Upper lobe of right lung (tissue), 1 donor: ENCODE measurements at regions not wholly inside any gene's neighbourhood (a gene's known extent, or its start where the extent isn't known, plus 50 kb on each side); places are given as distances from the start of the nearest gene placed in this dataset.

ENCODE experiments used
- ATAC-seq: fragments of 200-7000 bp; cut with Tn5 transposase; one replicate; pipeline ENCODE4 v1.9.1; 2020; ENCODE audit warnings: mild to moderate bottlenecking, moderate library complexity
- DNase-seq: peaks from one replicate; pipeline ENCODE4 v3.0.0-alpha.2; 2020
- H3K27ac ChIP-seq: fragments of 200-600 bp; one replicate; pipeline ENCODE4 v1.8.0; 2022
- H3K27me3 ChIP-seq: fragments of 200-600 bp; one replicate; pipeline ENCODE4 v1.8.0; 2022; ENCODE audit warnings: mild to moderate bottlenecking
- H3K36me3 ChIP-seq: fragments of 200-600 bp; one replicate; pipeline ENCODE4 v1.8.0; 2022
- H3K4me1 ChIP-seq: fragments of 200-600 bp; one replicate; pipeline ENCODE4 v1.8.0; 2022
- H3K4me3 ChIP-seq: fragments of 200-600 bp; one replicate; pipeline ENCODE4 v1.8.0; 2022; ENCODE audit warnings: mild to moderate bottlenecking
- H3K9me3 ChIP-seq: fragments of 200-600 bp; one replicate; pipeline ENCODE4 v1.8.0; 2022
- CTCF ChIP-seq: fragments of 200-600 bp; IDR thresholded peaks from one replicate; pipeline ENCODE4 v1.8.0; 2022; ENCODE audit warnings: antibody characterized with exemption
- intact Hi-C: fragments of 100-400 bp; cut with DNase I; formaldehyde crosslinking; loops from one replicate; pipeline ENCODE4 v1.11.0; 2022
- donor health status: DM: no; HTN: yes; CAD: no; lungs with severe emphysema.

GRCh38 chr20:11354846-11355245, 562.8 kb upstream of the BTBD3 start:
- H3K27ac ChIP-seq: no peak overlapping the region
- intact Hi-C loops: no loop called here
- ATAC-seq: no peak
- DNase-seq: no peak
- no peaks in the 10 kb centered on the region for H3K9me3 ChIP-seq
- H3K36me3 ChIP-seq: no peaks in the 10 kb centered on the region
- H3K4me3 ChIP-seq: no peak overlapping the region
- no peaks in the 10 kb centered on the region for H3K4me1 ChIP-seq
- no peaks in the 10 kb centered on the region for H3K27me3 ChIP-seq
- no peak for TF ChIP-seq CTCF

GRCh38 chr20:11355345-11355744, 562.3 kb upstream of the BTBD3 start:
- no peak for DNase-seq
- H3K4me3 ChIP-seq: no peak overlapping the region
- H3K27me3 ChIP-seq: no peaks in the 10 kb centered on the region
- ATAC-seq: no peak
- no peaks in the 10 kb centered on the region for H3K9me3 ChIP-seq
- no peaks in the 10 kb centered on the region for H3K4me1 ChIP-seq
- H3K27ac ChIP-seq: no peak overlapping the region
- no peak for TF ChIP-seq CTCF
- no peaks in the 10 kb centered on the region for H3K36me3 ChIP-seq
- intact Hi-C loops: no loop called here

GRCh38 chr20:11356061-11356460, 561.6 kb upstream of the BTBD3 start:
- no peak for ATAC-seq

GRCh38 chr20:11362450-11362849, 555.2 kb upstream of the BTBD3 start:
- no peaks in the 10 kb centered on the region for H3K36me3 ChIP-seq
- H3K4me3 ChIP-seq: no peak overlapping the region
- H3K27ac ChIP-seq: no peak overlapping the region
- TF ChIP-seq CTCF: no peak
- no peaks in the 10 kb centered on the region for H3K4me1 ChIP-seq
- intact Hi-C loops: no loop called here
- no peaks in the 10 kb centered on the region for H3K27me3 ChIP-seq
- no peaks in the 10 kb centered on the region for H3K9me3 ChIP-seq
- ATAC-seq: no peak
- DNase-seq: no peak

More at GRCh38 chr20:11356061-11356460, 561.6 kb upstream of the BTBD3 start:
- Histone ChIP-seq H3K4me3 (no peak overlapping the region), H3K27me3 (no peaks in the 10 kb centered on the region), H3K4me1 (no peaks in the 10 kb centered on the region), H3K36me3 (no peaks in the 10 kb centered on the region), H3K9me3 (no peaks in the 10 kb centered on the region), H3K27ac (no peak overlapping the region)
- no peak for DNase-seq
- no peak for TF ChIP-seq CTCF
- intact Hi-C loops: no loop called here

GRCh38 chr20:11364736-11365135, 553.0 kb upstream of the BTBD3 start:
- ATAC-seq: no peak
- intact Hi-C loops: no loop called here

More at GRCh38 chr20:11364736-11365135, 553.0 kb upstream of the BTBD3 start:
- no peaks in the 10 kb centered on the region for H3K9me3 ChIP-seq
- H3K27me3 ChIP-seq: no peaks in the 10 kb centered on the region
- H3K27ac ChIP-seq: no peak overlapping the region
- no peak for DNase-seq
- no peaks in the 10 kb centered on the region for H3K36me3 ChIP-seq
- TF ChIP-seq CTCF: no peak
- no peaks in the 10 kb centered on the region for H3K4me1 ChIP-seq
- H3K4me3 ChIP-seq: no peak overlapping the region
